ENCODE measurements at regions not wholly inside any gene's neighbourhood (a gene's known extent, or its start where the extent isn't known, plus 50 kb on each side); places are given as distances from the start of the nearest gene placed in this dataset.

DNA sequence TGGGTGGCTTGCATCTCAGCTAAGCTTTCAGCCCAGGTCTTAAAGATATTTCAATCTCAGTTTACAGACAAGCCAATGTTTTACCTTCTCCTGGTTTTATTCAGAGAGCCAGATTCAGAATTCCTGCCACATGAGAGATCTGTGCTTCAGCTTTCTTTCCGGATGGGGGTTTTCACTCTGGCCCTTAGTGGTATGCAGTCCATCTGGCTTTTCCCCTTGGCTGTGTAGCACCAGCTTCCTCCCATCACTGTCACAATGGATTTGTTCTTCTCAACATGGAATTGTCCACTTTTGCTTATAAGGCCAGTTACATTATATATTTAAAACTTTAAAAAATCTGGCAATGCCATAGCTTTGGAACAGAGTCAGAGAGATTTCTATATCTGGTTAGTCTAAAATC, 303.9 kb downstream of the ETS1 start:
- TF ChIP-seq POLR2A (IDR thresholded peaks at IDR 0.05; ENCODE audit: low read depth, low read length) (no peak), POLR2AphosphoS5 (IDR thresholded peaks at IDR 0.05; ENCODE audit: low read depth, low read length) (no peak), TAF1 (IDR thresholded peaks at IDR 0.05; ENCODE audit: borderline replicate concordance, low read depth, low read length) (no peak)
